A549 (cell line): ENCODE measurements at regions not wholly inside any gene's neighbourhood (a gene's known extent, or its start where the extent isn't known, plus 50 kb on each side); places are given as distances from the start of the nearest gene placed in this dataset.

Experiments used
- BHLHE40 ChIP-seq: IDR thresholded peaks from 2 replicates; pipeline ENCODE4 v1.6.1; 2012; ENCODE audit warnings: low read depth, low read length, inconsistent platforms
- CEBPB ChIP-seq, 2 experiments: fragments of >200 bp in 1 of 2; sonication (Bioruptor Twin) in 1 of 2; formaldehyde crosslinking in 1 of 2; IDR thresholded peaks; 2 replicates each; pipeline ENCODE4 v1.6.1; 2012 to 2016
- EP300 ChIP-seq, 2 experiments: fragments of >200 bp; sonication (Bioruptor Twin); formaldehyde crosslinking; IDR thresholded peaks; 2 replicates in 1 of 2; 3 replicates in 1 of 2; pipeline ENCODE4 v1.6.1; 2016 to 2017
- JUNB ChIP-seq: fragments of >200 bp; sonication (Bioruptor Twin); formaldehyde crosslinking; IDR thresholded peaks from 2 replicates; pipeline ENCODE4 v1.6.1; 2016
- PHF8 ChIP-seq: fragments of 200-600 bp; sonication (generic); IDR thresholded peaks from 2 replicates; pipeline ENCODE4 v1.6.1; 2016; ENCODE audit warnings: low read depth, mild to moderate bottlenecking, antibody characterized with exemption, moderate library complexity, borderline replicate concordance
- TF ChIP-seq, protein P1 (sequence below): IDR thresholded peaks from 2 replicates; pipeline ENCODE4 v1.6.1; 2012
- TF ChIP-seq, protein P2 (sequence below): fragments of >200 bp; sonication (Bioruptor Twin); formaldehyde crosslinking; IDR thresholded peaks from 3 replicates; pipeline ENCODE4 v1.5.1; 2016

DNA sequence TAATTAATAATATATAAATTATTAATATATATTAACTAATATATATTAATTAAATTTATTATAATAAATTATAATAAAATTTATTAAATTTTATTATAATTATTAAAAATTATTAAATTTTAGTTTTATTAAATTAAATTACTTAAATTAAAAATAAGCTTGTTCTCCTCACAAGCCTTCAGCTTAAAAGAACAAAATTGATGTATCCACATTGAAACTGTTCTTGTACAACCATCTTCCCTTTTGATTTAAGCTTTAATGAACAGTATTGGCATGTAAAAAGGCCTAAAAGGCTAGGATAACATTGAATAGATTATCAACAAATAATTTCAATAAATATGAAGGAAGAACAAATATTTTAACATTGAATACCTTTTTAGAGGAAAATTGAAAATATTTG is 62.4 kb upstream of the XIRP2 start:
- TF ChIP-seq BHLHE40 = no peak
- no peak for TF ChIP-seq CEBPB (IDR thresholded peaks at IDR 0.05)
- TF ChIP-seq PHF8 = no peak
- TF ChIP-seq, protein P1, sequence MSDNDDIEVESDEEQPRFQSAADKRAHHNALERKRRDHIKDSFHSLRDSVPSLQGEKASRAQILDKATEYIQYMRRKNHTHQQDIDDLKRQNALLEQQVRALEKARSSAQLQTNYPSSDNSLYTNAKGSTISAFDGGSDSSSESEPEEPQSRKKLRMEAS = no peak
- TF ChIP-seq, protein P2, sequence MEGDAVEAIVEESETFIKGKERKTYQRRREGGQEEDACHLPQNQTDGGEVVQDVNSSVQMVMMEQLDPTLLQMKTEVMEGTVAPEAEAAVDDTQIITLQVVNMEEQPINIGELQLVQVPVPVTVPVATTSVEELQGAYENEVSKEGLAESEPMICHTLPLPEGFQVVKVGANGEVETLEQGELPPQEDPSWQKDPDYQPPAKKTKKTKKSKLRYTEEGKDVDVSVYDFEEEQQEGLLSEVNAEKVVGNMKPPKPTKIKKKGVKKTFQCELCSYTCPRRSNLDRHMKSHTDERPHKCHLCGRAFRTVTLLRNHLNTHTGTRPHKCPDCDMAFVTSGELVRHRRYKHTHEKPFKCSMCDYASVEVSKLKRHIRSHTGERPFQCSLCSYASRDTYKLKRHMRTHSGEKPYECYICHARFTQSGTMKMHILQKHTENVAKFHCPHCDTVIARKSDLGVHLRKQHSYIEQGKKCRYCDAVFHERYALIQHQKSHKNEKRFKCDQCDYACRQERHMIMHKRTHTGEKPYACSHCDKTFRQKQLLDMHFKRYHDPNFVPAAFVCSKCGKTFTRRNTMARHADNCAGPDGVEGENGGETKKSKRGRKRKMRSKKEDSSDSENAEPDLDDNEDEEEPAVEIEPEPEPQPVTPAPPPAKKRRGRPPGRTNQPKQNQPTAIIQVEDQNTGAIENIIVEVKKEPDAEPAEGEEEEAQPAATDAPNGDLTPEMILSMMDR = no peak
- no peak for TF ChIP-seq EP300 (IDR thresholded peaks at IDR 0.05)
- TF ChIP-seq JUNB = no peak
